Liver (tissue), 8 donors: ENCODE measurements at regions not wholly inside any gene's neighbourhood (a gene's known extent, or its start where the extent isn't known, plus 50 kb on each side); places are given as distances from the start of the nearest gene placed in this dataset.

Source experiments
- DNase-seq: peaks from one replicate; pipeline ENCODE4 v3.0.0-alpha.2; 2017; ENCODE audit warnings: low spot score
- H3K27ac ChIP-seq, 2 donors: one replicate each; pipeline ENCODE4 v1.7.0; 2013; ENCODE audit warnings: inconsistent platforms in 2 of 2, low read length in 2 of 2, control low read depth in 1 of 2, low read depth in 1 of 2, mild to moderate bottlenecking in 1 of 2
- H3K27me3 ChIP-seq, 4 donors: one replicate each; pipeline versions ENCODE4 v1.6.1 to v1.7.0; 2013; ENCODE audit warnings: low read length in 3 of 4, inconsistent platforms in 1 of 4, mild to moderate bottlenecking in 1 of 4, moderate library complexity in 1 of 4; ENCODE audit not compliant: control insufficient read depth in 4 of 4, insufficient read depth in 4 of 4
- H3K36me3 ChIP-seq, 4 donors: one replicate each; pipeline versions ENCODE4 v1.6.1 to v1.7.0; 2013; ENCODE audit warnings: low read length in 3 of 4, mild to moderate bottlenecking in 3 of 4, low read depth in 1 of 4, moderate library complexity in 1 of 4; ENCODE audit not compliant: control insufficient read depth in 4 of 4, insufficient read depth in 3 of 4
- H3K4me1 ChIP-seq, 4 donors: one replicate each; pipeline versions ENCODE4 v1.6.1 to v1.7.0; 2013; ENCODE audit warnings: low read length in 3 of 4, mild to moderate bottlenecking in 3 of 4, moderate library complexity in 1 of 4; ENCODE audit not compliant: control insufficient read depth in 4 of 4, insufficient read depth in 4 of 4
- H3K4me3 ChIP-seq, 3 donors: one replicate each; pipeline versions ENCODE4 v1.6.1 to v1.7.0; 2013; ENCODE audit warnings: low read length in 3 of 3, control low read depth in 1 of 3, low read depth in 1 of 3, mild to moderate bottlenecking in 1 of 3
- H3K9ac ChIP-seq, 2 donors: one replicate each; pipeline ENCODE4 v1.7.0; 2013; ENCODE audit warnings: low read length in 2 of 2, mild to moderate bottlenecking in 2 of 2, moderate library complexity in 2 of 2, control low read depth in 1 of 2, low read depth in 1 of 2
- H3K9me3 ChIP-seq, 4 donors: one replicate each; pipeline versions ENCODE4 v1.6.1 to v1.7.0; 2013; ENCODE audit warnings: low read length in 3 of 4; ENCODE audit not compliant: control insufficient read depth in 4 of 4
- FOXA1 ChIP-seq: IDR thresholded peaks from 2 replicates; pipeline ENCODE4 v1.6.1; 2016; ENCODE audit warnings: antibody characterized with exemption
- FOXA2 ChIP-seq: IDR thresholded peaks from 2 replicates; pipeline ENCODE4 v1.6.1; 2016; ENCODE audit warnings: antibody characterized with exemption
- GABPA ChIP-seq, 2 donors: IDR thresholded peaks in 1 of 2; conservative IDR thresholded peaks in 1 of 2; 2 replicates each; pipeline ENCODE4 v1.6.1; 2016; ENCODE audit warnings: antibody characterized with exemption in 2 of 2, mild to moderate bottlenecking in 1 of 2, moderate library complexity in 1 of 2
- HNF4A ChIP-seq, 2 donors: conservative IDR thresholded peaks; 2 replicates each; pipeline ENCODE4 v1.6.1; 2016; ENCODE audit warnings: antibody characterized with exemption in 2 of 2, mild to moderate bottlenecking in 2 of 2
- JUND ChIP-seq, 2 donors: IDR thresholded peaks; 2 replicates each; pipeline ENCODE4 v1.6.1; 2016; ENCODE audit warnings: antibody characterized with exemption in 2 of 2
- NR2F2 ChIP-seq: IDR thresholded peaks from 2 replicates; pipeline ENCODE4 v1.6.1; 2016; ENCODE audit warnings: antibody characterized with exemption
- RAD21 ChIP-seq, 2 donors: IDR thresholded peaks; 2 replicates each; pipeline ENCODE4 v1.6.1; 2016; ENCODE audit warnings: antibody characterized with exemption in 2 of 2, mild to moderate bottlenecking in 2 of 2
- RXRA ChIP-seq, 2 donors: IDR thresholded peaks; 2 replicates each; pipeline ENCODE4 v1.6.1; 2017 to 2018; ENCODE audit warnings: antibody characterized with exemption in 2 of 2, mild to moderate bottlenecking in 1 of 2
- SP1 ChIP-seq: IDR thresholded peaks from 2 replicates; pipeline ENCODE4 v1.6.1; 2018; ENCODE audit warnings: antibody characterized with exemption, mild to moderate bottlenecking
- YY1 ChIP-seq: IDR thresholded peaks from 2 replicates; pipeline ENCODE4 v1.6.1; 2016; ENCODE audit warnings: antibody characterized with exemption, mild to moderate bottlenecking
- WGBS: extraction: QIAGEN DNeasy Blood & Tissue Kit; methylation state at CpG from one replicate; pipeline ENCODE4 v1.1.7; 2013; 5-methylcytosine and 5-hydroxymethylcytosine counted together
- TF ChIP-seq, protein P1 (sequence below): IDR thresholded peaks from 2 replicates; pipeline ENCODE4 v1.6.1; 2016; ENCODE audit warnings: antibody characterized with exemption
- TF ChIP-seq, protein P2 (sequence below): fragments of 150-350 bp; IDR thresholded peaks from 2 replicates; pipeline ENCODE4 v1.5.1; 2017; ENCODE audit warnings: improper control_type of control experiment, low read depth, low read length; ENCODE audit not compliant: missing input control
- TF ChIP-seq, protein P3 (sequence below): IDR thresholded peaks from 2 replicates; pipeline ENCODE4 v1.6.1; 2016; ENCODE audit warnings: antibody characterized with exemption, mild to moderate bottlenecking
- TF ChIP-seq, protein P4 (sequence below): IDR thresholded peaks from 2 replicates; pipeline ENCODE4 v1.6.1; 2016; ENCODE audit warnings: antibody characterized with exemption
- donor health status: healthy.
- donor health status: healthy.
- donor health status: healthy.
- donor health status: healthy.
- donor health status: healthy.

DNA sequence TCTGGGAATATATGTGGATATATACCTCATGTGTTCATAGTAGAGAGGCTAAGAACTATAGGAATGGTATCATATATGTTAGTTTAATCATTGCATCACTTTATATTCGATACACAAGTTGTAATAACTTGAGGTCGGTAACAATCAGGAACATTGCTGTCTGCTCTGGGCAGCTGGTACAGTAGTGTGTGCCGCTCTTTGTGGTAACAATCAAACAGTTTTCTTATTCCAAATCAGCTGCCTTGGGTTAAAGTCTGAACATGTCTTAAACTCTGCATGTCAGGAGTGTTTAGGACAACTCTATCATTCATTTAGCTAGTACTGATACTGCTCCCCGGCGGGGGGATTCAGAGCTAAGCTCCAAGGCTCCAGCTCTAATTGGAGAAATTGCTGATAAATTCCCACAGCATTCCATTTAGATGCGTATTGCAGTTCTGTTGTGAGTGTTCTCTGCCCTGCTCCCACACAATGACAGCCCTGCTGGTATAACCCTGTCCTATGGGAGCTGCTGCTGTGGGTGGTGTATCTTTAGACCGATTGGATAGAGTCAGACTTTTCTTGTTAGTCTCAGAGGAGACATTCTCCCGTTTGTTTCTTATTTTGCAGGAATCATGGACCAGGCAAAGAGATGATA is 707.5 kb upstream of the FZD8 start:
- H3K9ac ChIP-seq: no peak overlapping the region
- H3K27ac ChIP-seq: no peak overlapping the region
- H3K27me3 ChIP-seq: no peaks in the 10 kb centered on the region
- H3K9me3 ChIP-seq: no peaks in the 10 kb centered on the region
- H3K36me3 ChIP-seq: no peaks in the 10 kb centered on the region
- TF ChIP-seq NR2F2 (no peak), YY1 (no peak), SP1 (no peak), FOXA2 (no peak), RXRA (IDR thresholded peaks at IDR 0.05) (no peak), JUND (IDR thresholded peaks at IDR 0.05) (no peak), FOXA1 (no peak), HNF4A (conservative IDR thresholded peaks at IDR 0.05) (no peak), RAD21 (IDR thresholded peaks at IDR 0.05) (no peak)
- TF ChIP-seq, protein P1, sequence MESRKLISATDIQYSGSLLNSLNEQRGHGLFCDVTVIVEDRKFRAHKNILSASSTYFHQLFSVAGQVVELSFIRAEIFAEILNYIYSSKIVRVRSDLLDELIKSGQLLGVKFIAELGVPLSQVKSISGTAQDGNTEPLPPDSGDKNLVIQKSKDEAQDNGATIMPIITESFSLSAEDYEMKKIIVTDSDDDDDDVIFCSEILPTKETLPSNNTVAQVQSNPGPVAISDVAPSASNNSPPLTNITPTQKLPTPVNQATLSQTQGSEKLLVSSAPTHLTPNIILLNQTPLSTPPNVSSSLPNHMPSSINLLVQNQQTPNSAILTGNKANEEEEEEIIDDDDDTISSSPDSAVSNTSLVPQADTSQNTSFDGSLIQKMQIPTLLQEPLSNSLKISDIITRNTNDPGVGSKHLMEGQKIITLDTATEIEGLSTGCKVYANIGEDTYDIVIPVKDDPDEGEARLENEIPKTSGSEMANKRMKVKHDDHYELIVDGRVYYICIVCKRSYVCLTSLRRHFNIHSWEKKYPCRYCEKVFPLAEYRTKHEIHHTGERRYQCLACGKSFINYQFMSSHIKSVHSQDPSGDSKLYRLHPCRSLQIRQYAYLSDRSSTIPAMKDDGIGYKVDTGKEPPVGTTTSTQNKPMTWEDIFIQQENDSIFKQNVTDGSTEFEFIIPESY: no peak
- TF ChIP-seq, protein P2, sequence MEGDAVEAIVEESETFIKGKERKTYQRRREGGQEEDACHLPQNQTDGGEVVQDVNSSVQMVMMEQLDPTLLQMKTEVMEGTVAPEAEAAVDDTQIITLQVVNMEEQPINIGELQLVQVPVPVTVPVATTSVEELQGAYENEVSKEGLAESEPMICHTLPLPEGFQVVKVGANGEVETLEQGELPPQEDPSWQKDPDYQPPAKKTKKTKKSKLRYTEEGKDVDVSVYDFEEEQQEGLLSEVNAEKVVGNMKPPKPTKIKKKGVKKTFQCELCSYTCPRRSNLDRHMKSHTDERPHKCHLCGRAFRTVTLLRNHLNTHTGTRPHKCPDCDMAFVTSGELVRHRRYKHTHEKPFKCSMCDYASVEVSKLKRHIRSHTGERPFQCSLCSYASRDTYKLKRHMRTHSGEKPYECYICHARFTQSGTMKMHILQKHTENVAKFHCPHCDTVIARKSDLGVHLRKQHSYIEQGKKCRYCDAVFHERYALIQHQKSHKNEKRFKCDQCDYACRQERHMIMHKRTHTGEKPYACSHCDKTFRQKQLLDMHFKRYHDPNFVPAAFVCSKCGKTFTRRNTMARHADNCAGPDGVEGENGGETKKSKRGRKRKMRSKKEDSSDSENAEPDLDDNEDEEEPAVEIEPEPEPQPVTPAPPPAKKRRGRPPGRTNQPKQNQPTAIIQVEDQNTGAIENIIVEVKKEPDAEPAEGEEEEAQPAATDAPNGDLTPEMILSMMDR: no peak
- TF ChIP-seq, protein P3, sequence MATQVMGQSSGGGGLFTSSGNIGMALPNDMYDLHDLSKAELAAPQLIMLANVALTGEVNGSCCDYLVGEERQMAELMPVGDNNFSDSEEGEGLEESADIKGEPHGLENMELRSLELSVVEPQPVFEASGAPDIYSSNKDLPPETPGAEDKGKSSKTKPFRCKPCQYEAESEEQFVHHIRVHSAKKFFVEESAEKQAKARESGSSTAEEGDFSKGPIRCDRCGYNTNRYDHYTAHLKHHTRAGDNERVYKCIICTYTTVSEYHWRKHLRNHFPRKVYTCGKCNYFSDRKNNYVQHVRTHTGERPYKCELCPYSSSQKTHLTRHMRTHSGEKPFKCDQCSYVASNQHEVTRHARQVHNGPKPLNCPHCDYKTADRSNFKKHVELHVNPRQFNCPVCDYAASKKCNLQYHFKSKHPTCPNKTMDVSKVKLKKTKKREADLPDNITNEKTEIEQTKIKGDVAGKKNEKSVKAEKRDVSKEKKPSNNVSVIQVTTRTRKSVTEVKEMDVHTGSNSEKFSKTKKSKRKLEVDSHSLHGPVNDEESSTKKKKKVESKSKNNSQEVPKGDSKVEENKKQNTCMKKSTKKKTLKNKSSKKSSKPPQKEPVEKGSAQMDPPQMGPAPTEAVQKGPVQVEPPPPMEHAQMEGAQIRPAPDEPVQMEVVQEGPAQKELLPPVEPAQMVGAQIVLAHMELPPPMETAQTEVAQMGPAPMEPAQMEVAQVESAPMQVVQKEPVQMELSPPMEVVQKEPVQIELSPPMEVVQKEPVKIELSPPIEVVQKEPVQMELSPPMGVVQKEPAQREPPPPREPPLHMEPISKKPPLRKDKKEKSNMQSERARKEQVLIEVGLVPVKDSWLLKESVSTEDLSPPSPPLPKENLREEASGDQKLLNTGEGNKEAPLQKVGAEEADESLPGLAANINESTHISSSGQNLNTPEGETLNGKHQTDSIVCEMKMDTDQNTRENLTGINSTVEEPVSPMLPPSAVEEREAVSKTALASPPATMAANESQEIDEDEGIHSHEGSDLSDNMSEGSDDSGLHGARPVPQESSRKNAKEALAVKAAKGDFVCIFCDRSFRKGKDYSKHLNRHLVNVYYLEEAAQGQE: no peak
- no peaks in the 10 kb centered on the region for H3K4me1 ChIP-seq
- H3K4me3 ChIP-seq: no peak overlapping the region
- WGBS: 76% methylated on average over 8 of the region's 8 CpGs
- DNase-seq: no peak

DNA sequence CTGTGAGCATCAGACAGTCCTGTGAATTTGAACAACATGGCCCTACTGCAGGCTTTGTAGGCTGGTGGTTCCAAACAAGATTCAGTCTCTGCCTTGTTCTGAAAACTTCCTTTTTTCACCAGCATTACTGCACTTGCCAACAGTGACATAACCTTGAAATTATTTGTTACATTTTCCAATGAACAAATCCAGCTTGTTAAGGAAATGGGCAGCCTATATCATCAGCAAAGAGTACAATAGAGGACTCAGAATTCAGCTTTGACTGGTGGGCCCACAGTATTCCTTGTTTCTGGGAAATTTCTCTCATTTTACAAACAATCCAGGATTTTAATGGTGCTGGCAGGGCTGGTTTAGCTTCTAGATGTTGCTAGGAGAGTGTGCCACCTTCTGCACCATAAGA is 703.7 kb upstream of the FZD8 start:
- Histone ChIP-seq H3K4me1 (no peaks in the 10 kb centered on the region), H3K27ac (no peak overlapping the region), H3K9me3 (no peaks in the 10 kb centered on the region), H3K9ac (no peak overlapping the region), H3K27me3 (no peaks in the 10 kb centered on the region), H3K36me3 (no peaks in the 10 kb centered on the region), H3K4me3 (no peak overlapping the region)
- TF ChIP-seq, protein P2: no peak
- TF ChIP-seq RXRA (IDR thresholded peaks at IDR 0.05) (no peak), YY1 (no peak), GABPA (IDR thresholded peaks at IDR 0.05 in 1 of 2, conservative IDR thresholded peaks at IDR 0.05 in 1 of 2) (no peak), FOXA1 (no peak), FOXA2 (no peak)
- TF ChIP-seq, protein P4, sequence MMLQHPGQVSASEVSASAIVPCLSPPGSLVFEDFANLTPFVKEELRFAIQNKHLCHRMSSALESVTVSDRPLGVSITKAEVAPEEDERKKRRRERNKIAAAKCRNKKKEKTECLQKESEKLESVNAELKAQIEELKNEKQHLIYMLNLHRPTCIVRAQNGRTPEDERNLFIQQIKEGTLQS: no peak
- TF ChIP-seq, protein P3: no peak
- TF ChIP-seq, protein P1: no peak
- DNase-seq: no peak
